ENCODE measurements at regions not wholly inside any gene's neighbourhood (a gene's known extent, or its start where the extent isn't known, plus 50 kb on each side); places are given as distances from the start of the nearest gene placed in this dataset.

GRCh38 chr10:81679291-81679690 is 195.7 kb upstream of the NRG3 start:
- Histone ChIP-seq H3K36me3 (ENCODE audit: control insufficient read depth in 2 of 4, insufficient read depth in 4 of 4, low read length in 3 of 4) (no peaks in the 10 kb centered on the region), H2BK120ac (replicated peaks; ENCODE audit: low read depth, low read length) (no peak overlapping the region), H4K91ac (replicated peaks; ENCODE audit: insufficient read length, low read length) (no peak overlapping the region), H3K4me2 (ENCODE audit: insufficient read depth in 1 of 2, low read depth in 2 of 2, low read length in 2 of 2) (no peak overlapping the region), H3K79me2 (ENCODE audit: control insufficient read depth in 1 of 2, insufficient read depth in 2 of 2, low read length in 2 of 2) (no peaks in the 10 kb centered on the region), H3K79me1 (ENCODE audit: low read depth, low read length) (no peaks in the 10 kb centered on the region), H3K23me2 (ENCODE audit: low read depth, low read length) (no peaks in the 10 kb centered on the region), H3K56ac (replicated peaks; ENCODE audit: insufficient read length, low read depth, low read length) (no peak overlapping the region), H2BK12ac (ENCODE audit: low read depth, low read length) (no peak overlapping the region), H3K4me3 (ENCODE audit: extremely low read depth in 1 of 4, insufficient read depth in 2 of 4, low read depth in 3 of 4, low read length in 4 of 4) (no peak overlapping the region), H3K4me1 (replicated peaks in 1 of 4; ENCODE audit: control insufficient read depth in 3 of 4, insufficient read depth in 4 of 4, low read length in 3 of 4) (no peaks in the 10 kb centered on the region), H3K9ac (replicated peaks in 1 of 4; ENCODE audit: extremely low read depth in 1 of 4, low read depth in 3 of 4, low read length in 3 of 4) (no peak overlapping the region), H2AFZ (ENCODE audit: low read length) (no peak overlapping the region), H3K14ac (ENCODE audit: insufficient read length) (no peak overlapping the region), H2BK20ac (ENCODE audit: low read length) (no peak overlapping the region), H2BK15ac (ENCODE audit: low read length) (no peak overlapping the region), H3K18ac (ENCODE audit: extremely low read depth, low read length) (no peak overlapping the region), H3K4ac (replicated peaks; ENCODE audit: insufficient read length, low read depth, low read length) (no peak overlapping the region), H3K9me3 (ENCODE audit: insufficient read depth in 2 of 2, low read depth in 1 of 2, low read length in 1 of 2) (no peaks in the 10 kb centered on the region), H2BK5ac (ENCODE audit: low read depth, low read length) (no peak overlapping the region), H4K8ac (ENCODE audit: extremely low read depth, insufficient read depth, low read length) (no peak overlapping the region), H3K27me3 (replicated peaks in 1 of 4; ENCODE audit: control insufficient read depth in 3 of 4, extremely low read depth in 1 of 4, insufficient read depth in 3 of 4, low read length in 3 of 4) (peaks cover 0 to 1% (median 0%) of the 10 kb centered on the region in 4 experiments; a peak in 1 of 7 replicates), H2AK5ac (ENCODE audit: low read depth, low read length) (no peak overlapping the region), H4K5ac (ENCODE audit: insufficient read length, low read depth, low read length) (no peak overlapping the region), H3K23ac (ENCODE audit: insufficient read length) (no peak overlapping the region), H4K20me1 (replicated peaks in 1 of 2; ENCODE audit: control insufficient read depth in 1 of 2, insufficient read depth in 2 of 2, low read length in 2 of 2) (no peaks in the 10 kb centered on the region), H3K27ac (ENCODE audit: low read depth, low read length) (no peak overlapping the region)
- 93% methylated on average over 1 of the region's 1 CpG; no CpG with 5 or more reads in 1 of the 2 experiments for WGBS, 2 experiments (ENCODE audit: extremely low coverage in 1 of 2, insufficient coverage in 1 of 2, insufficient read length in 1 of 2, insufficient replicate concordance in 2 of 2, low coverage in 1 of 2, low lambda C conversion rate in 2 of 2, missing lambda C conversion rate in 1 of 2)
- no peak for FAIRE-seq
- ChIA-PET POLR2A (ENCODE audit: partially characterized antibody) (no interaction called here), CTCF (ENCODE audit: partially characterized antibody) (interaction anchor here (1.2 kb wide), 1 partner anchor 141 kb away, joined by 3 read pairs; no protein-coding TSS in a partner anchor)
- no peak for DNase-seq (ENCODE audit: low read depth in 1 of 2, low spot score in 2 of 2)
- TF ChIP-seq SRF (IDR thresholded peaks at IDR 0.05; ENCODE audit: low read depth, low read length) (no peak), EGR1 (IDR thresholded peaks at IDR 0.05; ENCODE audit: borderline replicate concordance, low read depth, low read length) (no peak), RFX5 (IDR thresholded peaks at IDR 0.05; ENCODE audit: borderline replicate concordance, low read depth, low read length) (no peak)
